HL-60 (cell line): ENCODE measurements at regions not wholly inside any gene's neighbourhood (a gene's known extent, or its start where the extent isn't known, plus 50 kb on each side); places are given as distances from the start of the nearest gene placed in this dataset.

ENCODE experiments used
- CTCF ChIP-seq: IDR thresholded peaks from one replicate; pipeline ENCODE4 v1.5.1; 2011; ENCODE audit warnings: low read length, control low read depth, inconsistent platforms; ENCODE audit not compliant: insufficient read depth
- GABPA ChIP-seq: IDR thresholded peaks from 2 replicates; pipeline ENCODE4 v1.6.1; 2012; ENCODE audit warnings: low read depth
- POLR2AphosphoS5 ChIP-seq: IDR thresholded peaks from 2 replicates; pipeline ENCODE4 v1.6.1; 2012; ENCODE audit warnings: low read depth
- REST ChIP-seq: IDR thresholded peaks from 2 replicates; pipeline ENCODE4 v1.6.1; 2012; ENCODE audit warnings: low read depth; ENCODE audit not compliant: insufficient replicate concordance

DNA sequence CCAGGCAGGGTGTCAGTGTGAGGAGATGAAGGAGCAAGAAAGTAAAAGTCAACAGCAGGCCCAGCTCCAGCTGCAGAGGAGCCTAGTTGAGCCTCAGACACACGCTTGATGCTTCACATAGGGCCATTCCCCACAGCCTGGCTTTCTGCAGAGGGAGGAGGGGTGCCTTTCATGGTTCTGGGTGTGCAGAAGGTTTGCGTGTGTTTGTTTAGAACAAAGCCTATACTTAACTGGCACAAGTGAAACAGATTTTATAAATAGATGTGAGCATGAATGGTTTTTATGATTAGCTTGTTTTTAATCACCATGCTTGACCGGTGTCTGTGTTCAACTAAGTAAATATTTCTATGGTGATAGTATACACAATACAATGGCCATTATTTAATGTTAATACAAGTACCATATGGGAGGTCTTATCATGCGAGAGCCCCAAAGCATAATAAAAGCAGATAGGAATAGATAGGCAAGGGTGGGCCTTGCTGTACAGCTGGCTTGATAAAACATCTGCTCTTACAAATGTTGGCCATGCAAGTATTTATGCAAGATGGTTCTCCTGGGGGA, 290.2 kb downstream of the ETS1 start:
- no peak for TF ChIP-seq CTCF
- TF ChIP-seq REST = no peak
- TF ChIP-seq POLR2AphosphoS5 = no peak
- no peak for TF ChIP-seq GABPA
